Astrocyte of the hippocampus (primary cell): ENCODE measurements at regions not wholly inside any gene's neighbourhood (a gene's known extent, or its start where the extent isn't known, plus 50 kb on each side); places are given as distances from the start of the nearest gene placed in this dataset.
A peak's percentile ranks its signal among the peaks of the same experiment; 100 is the strongest.

Experiments used
- DNase-seq: peaks from one replicate; pipeline ENCODE4 v3.0.0; 2011; ENCODE audit warnings: low read depth, low spot score

- no peak for DNase-seq
Observed at GRCh38 chr15:95432878-95433405, 897.6 kb upstream of the NR2F2 start.

GRCh38 chr15:95439922-95440376 is 890.6 kb upstream of the NR2F2 start:
- no peak for DNase-seq

GRCh38 chr15:95440712-95441111 is 889.8 kb upstream of the NR2F2 start:
- DNase-seq, result no peak

- no peak for DNase-seq
Observed at GRCh38 chr15:95442107-95442719, 888.3 kb upstream of the NR2F2 start.

GRCh38 chr15:95444860-95445259 is 885.6 kb upstream of the NR2F2 start:
- no peak for DNase-seq

GRCh38 chr15:95446854-95447253 is 883.6 kb upstream of the NR2F2 start:
- DNase-seq, result no peak

- no peak for DNase-seq
Observed at GRCh38 chr15:95447486-95447885, 883.0 kb upstream of the NR2F2 start.

GRCh38 chr15:95448531-95449229 is 881.8 kb upstream of the NR2F2 start:
- no peak for DNase-seq

GRCh38 chr15:95449230-95449628 is 881.3 kb upstream of the NR2F2 start:
- DNase-seq, result no peak

GRCh38 chr15:95450413-95450812 is 880.1 kb upstream of the NR2F2 start:
- DNase-seq, result no peak

GRCh38 chr15:95451938-95452337 is 878.6 kb upstream of the NR2F2 start:
- DNase-seq, result no peak

GRCh38 chr15:95454403-95455262 is 875.9 kb upstream of the NR2F2 start:
- DNase-seq, result no peak

GRCh38 chr15:95457520-95457919 is 873.0 kb upstream of the NR2F2 start:
- DNase-seq, result no peak

GRCh38 chr15:95458721-95459120 is 871.8 kb upstream of the NR2F2 start:
- DNase-seq, result no peak

GRCh38 chr15:95459273-95459672 is 871.2 kb upstream of the NR2F2 start:
- no peak for DNase-seq

GRCh38 chr15:95464509-95464908 is 866.0 kb upstream of the NR2F2 start:
- peak; percentile 10 for DNase-seq

- no peak for DNase-seq
Observed at GRCh38 chr15:95468820-95469219, 861.7 kb upstream of the NR2F2 start.

- DNase-seq, result no peak
Observed at GRCh38 chr15:95469496-95470000, 861.0 kb upstream of the NR2F2 start.

GRCh38 chr15:95470529-95470928 is 860.0 kb upstream of the NR2F2 start:
- DNase-seq, result no peak

- DNase-seq, result peak; percentile 52
Observed at GRCh38 chr15:95470997-95471689, 859.4 kb upstream of the NR2F2 start.

- no peak for DNase-seq
Observed at GRCh38 chr15:95471690-95472086, 858.8 kb upstream of the NR2F2 start.
